Right atrium auricular region (tissue), 2 donors: ENCODE measurements at regions not wholly inside any gene's neighbourhood (a gene's known extent, or its start where the extent isn't known, plus 50 kb on each side); places are given as distances from the start of the nearest gene placed in this dataset.

ENCODE experiments used
- DNase-seq: peaks from one replicate; pipeline ENCODE4 v3.0.0-alpha.2; 2019; ENCODE audit warnings: low spot score
- H3K27ac ChIP-seq, 2 donors: fragments of 200-600 bp; sonication (generic); 1 replicate in 1 of 2; 2 replicates in 1 of 2; pipeline ENCODE4 v1.5.1; 2016 to 2019
- H3K27me3 ChIP-seq, 2 donors: fragments of 200-600 bp; sonication (generic); one replicate each; pipeline versions ENCODE4 v1.5.1 to v1.6.0; 2017 to 2019
- H3K36me3 ChIP-seq: fragments of 200-600 bp; sonication (generic); one replicate; pipeline ENCODE4 v1.5.1; 2016
- H3K4me1 ChIP-seq, 2 donors: fragments of 200-600 bp; sonication (generic); one replicate each; pipeline versions ENCODE4 v1.5.1 to v1.6.0; 2017 to 2019
- H3K4me3 ChIP-seq, 2 donors: fragments of 200-600 bp; sonication (generic); 1 replicate in 1 of 2; 2 replicates in 1 of 2; pipeline ENCODE4 v1.5.1; 2017 to 2019; ENCODE audit warnings: mild to moderate bottlenecking in 1 of 2, moderate library complexity in 1 of 2
- H3K9me3 ChIP-seq, 2 donors: fragments of 200-600 bp; sonication (generic); one replicate each; pipeline ENCODE4 v1.5.1; 2019
- TF ChIP-seq, protein P1 (sequence below), 2 donors: fragments of 200-600 bp; sonication (generic); IDR thresholded peaks; one replicate each; pipeline ENCODE4 v1.5.1; 2019; ENCODE audit warnings: antibody characterized with exemption in 2 of 2

- H3K27ac ChIP-seq: no peak overlapping the region
- H3K27me3 ChIP-seq: no peaks in the 10 kb centered on the region
- TF ChIP-seq, protein P1, sequence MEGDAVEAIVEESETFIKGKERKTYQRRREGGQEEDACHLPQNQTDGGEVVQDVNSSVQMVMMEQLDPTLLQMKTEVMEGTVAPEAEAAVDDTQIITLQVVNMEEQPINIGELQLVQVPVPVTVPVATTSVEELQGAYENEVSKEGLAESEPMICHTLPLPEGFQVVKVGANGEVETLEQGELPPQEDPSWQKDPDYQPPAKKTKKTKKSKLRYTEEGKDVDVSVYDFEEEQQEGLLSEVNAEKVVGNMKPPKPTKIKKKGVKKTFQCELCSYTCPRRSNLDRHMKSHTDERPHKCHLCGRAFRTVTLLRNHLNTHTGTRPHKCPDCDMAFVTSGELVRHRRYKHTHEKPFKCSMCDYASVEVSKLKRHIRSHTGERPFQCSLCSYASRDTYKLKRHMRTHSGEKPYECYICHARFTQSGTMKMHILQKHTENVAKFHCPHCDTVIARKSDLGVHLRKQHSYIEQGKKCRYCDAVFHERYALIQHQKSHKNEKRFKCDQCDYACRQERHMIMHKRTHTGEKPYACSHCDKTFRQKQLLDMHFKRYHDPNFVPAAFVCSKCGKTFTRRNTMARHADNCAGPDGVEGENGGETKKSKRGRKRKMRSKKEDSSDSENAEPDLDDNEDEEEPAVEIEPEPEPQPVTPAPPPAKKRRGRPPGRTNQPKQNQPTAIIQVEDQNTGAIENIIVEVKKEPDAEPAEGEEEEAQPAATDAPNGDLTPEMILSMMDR (IDR thresholded peaks at IDR 0.05): no peak
- no peaks in the 10 kb centered on the region for H3K36me3 ChIP-seq
- H3K9me3 ChIP-seq: no peaks in the 10 kb centered on the region
- DNase-seq: no peak
- H3K4me1 ChIP-seq: no peaks in the 10 kb centered on the region
- no peak overlapping the region for H3K4me3 ChIP-seq
These were observed 563.9 kb downstream of the SLC16A7 start for GRCh38 chr12:60159761-60160160.

DNA sequence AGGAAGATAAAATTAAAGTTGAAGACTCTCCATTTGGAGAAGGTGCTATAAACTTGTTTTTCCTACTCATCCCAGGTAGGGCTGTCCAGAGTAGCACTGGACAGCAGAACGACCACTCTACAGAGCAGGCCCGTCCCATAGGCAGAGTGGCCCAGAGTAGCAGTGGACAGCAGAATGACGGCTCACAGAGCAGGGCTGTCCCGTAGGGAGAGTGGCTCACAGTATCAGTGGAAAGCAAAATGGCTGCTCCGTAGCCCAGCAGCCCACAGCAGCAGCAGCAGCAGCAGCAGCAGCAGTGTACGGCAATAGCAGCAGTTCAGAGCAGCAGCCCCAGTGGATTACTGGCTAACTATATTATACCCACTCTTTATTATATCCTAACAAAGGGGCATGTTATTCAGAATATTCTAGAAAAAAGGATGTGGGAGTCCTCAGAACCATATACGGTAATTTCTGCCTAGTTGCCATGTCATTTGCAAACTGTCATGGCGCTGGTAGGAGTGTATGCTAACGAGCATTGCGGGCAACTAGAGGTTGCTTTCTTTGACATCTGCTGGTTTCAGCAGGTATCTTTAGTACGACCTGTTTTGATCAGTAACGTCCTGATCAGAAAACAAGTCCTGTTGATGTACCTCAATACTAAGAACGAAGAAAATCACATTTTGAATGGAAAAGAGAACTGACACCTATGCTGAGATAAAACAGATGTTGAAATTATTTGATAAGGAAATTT is 567.3 kb downstream of the SLC16A7 start:
- H3K36me3 ChIP-seq: no peaks in the 10 kb centered on the region

DNA sequence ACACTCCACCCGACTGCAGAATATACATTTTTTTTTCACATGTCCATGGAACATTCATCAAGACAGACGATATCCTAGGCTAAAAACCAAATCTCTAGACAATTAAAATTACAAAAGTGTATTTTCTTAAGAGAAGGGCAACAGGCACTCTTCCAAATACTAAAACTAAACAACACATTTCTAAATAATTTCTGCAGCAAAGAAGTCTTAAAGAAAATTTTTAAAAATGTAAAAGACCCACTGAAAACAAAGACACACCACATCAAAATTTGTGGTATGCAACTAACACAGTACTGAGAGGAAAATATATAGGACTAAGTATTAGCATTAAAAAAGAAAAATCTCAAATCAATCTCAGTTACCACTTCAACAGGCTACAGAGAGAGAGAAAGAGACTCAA is 570.0 kb downstream of the SLC16A7 start:
- H3K27ac ChIP-seq: no peak overlapping the region
- H3K4me3 ChIP-seq: no peak overlapping the region
- TF ChIP-seq, protein P1 (IDR thresholded peaks at IDR 0.05): no peak
- DNase-seq: no peak
- no peaks in the 10 kb centered on the region for H3K27me3 ChIP-seq
- no peaks in the 10 kb centered on the region for H3K36me3 ChIP-seq
- no peaks in the 10 kb centered on the region for H3K9me3 ChIP-seq
- H3K4me1 ChIP-seq: no peaks in the 10 kb centered on the region

More for the DNA sequence above, 567.3 kb downstream of the SLC16A7 start:
- TF ChIP-seq, protein P1 (IDR thresholded peaks at IDR 0.05): no peak
- DNase-seq: no peak
- H3K4me3 ChIP-seq: no peak overlapping the region
- no peak overlapping the region for H3K27ac ChIP-seq
- H3K4me1 ChIP-seq: no peaks in the 10 kb centered on the region
- H3K9me3 ChIP-seq: no peaks in the 10 kb centered on the region
- H3K27me3 ChIP-seq: no peaks in the 10 kb centered on the region

GRCh38 chr12:60168441-60168840 is 572.6 kb downstream of the SLC16A7 start:
- TF ChIP-seq, protein P1 (IDR thresholded peaks at IDR 0.05): no peak
- no peak overlapping the region for H3K4me3 ChIP-seq
- H3K36me3 ChIP-seq: no peaks in the 10 kb centered on the region
- DNase-seq: no peak
- H3K9me3 ChIP-seq: no peaks in the 10 kb centered on the region
- H3K27me3 ChIP-seq: no peaks in the 10 kb centered on the region
- H3K27ac ChIP-seq: no peak overlapping the region
- H3K4me1 ChIP-seq: no peaks in the 10 kb centered on the region

DNA sequence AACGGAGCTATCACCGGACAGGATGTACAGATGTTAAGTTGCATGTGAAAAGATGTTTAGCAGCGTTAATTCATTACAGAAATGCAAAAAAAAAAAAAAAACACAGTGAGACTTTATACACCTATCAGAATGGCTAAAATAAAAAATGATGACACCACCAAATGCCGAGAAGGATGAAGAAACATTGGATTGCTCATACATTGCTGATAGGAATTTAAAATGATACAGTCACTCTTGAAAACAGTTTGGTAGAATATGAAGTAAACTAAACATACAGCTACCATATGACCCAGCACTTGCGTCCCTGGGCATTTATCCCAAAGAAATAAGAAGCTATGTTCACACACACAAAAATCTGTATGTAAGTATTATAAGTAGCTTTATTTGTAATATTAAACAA is 574.1 kb downstream of the SLC16A7 start:
- Histone ChIP-seq H3K27ac (no peak overlapping the region), H3K4me3 (no peak overlapping the region), H3K36me3 (no peaks in the 10 kb centered on the region), H3K9me3 (no peaks in the 10 kb centered on the region), H3K27me3 (no peaks in the 10 kb centered on the region), H3K4me1 (no peaks in the 10 kb centered on the region)
- TF ChIP-seq, protein P1 (IDR thresholded peaks at IDR 0.05): no peak
- DNase-seq: no peak
